ENCODE measurements at regions not wholly inside any gene's neighbourhood (a gene's known extent, or its start where the extent isn't known, plus 50 kb on each side); places are given as distances from the start of the nearest gene placed in this dataset.

DNA sequence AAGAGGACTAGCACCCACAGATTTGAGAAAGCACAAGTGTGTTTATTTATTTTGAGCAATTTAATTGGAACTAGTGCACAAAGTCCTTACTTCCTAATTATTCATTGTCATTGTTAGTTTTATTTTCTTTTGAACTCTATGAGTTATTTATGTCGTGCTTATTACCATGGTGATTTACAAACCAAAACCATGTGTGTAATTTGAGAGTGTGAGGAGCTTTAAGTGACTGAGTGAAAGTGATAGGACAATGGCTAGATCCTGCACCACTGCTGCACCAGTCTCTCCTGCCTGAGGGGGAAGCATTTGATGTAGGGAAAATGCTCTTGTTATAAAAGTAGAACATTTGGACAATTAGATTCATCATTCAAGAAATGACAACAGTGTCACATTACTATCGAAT is 172.3 kb upstream of the KLF12 start:
- TF ChIP-seq, protein P1, sequence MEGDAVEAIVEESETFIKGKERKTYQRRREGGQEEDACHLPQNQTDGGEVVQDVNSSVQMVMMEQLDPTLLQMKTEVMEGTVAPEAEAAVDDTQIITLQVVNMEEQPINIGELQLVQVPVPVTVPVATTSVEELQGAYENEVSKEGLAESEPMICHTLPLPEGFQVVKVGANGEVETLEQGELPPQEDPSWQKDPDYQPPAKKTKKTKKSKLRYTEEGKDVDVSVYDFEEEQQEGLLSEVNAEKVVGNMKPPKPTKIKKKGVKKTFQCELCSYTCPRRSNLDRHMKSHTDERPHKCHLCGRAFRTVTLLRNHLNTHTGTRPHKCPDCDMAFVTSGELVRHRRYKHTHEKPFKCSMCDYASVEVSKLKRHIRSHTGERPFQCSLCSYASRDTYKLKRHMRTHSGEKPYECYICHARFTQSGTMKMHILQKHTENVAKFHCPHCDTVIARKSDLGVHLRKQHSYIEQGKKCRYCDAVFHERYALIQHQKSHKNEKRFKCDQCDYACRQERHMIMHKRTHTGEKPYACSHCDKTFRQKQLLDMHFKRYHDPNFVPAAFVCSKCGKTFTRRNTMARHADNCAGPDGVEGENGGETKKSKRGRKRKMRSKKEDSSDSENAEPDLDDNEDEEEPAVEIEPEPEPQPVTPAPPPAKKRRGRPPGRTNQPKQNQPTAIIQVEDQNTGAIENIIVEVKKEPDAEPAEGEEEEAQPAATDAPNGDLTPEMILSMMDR (IDR thresholded peaks at IDR 0.05; ENCODE audit: low read length) = no peak
- TF ChIP-seq EZH2phosphoT487 (IDR thresholded peaks at IDR 0.05; ENCODE audit: low read length) = no peak
- no peak for TF ChIP-seq EZH2 (optimal IDR thresholded peaks at IDR 0.05; ENCODE audit: low read depth, low read length)
